ENCODE measurements at regions not wholly inside any gene's neighbourhood (a gene's known extent, or its start where the extent isn't known, plus 50 kb on each side); places are given as distances from the start of the nearest gene placed in this dataset.

- Histone ChIP-seq H3K36me3 (replicated peaks; ENCODE audit: control insufficient read depth, insufficient read depth, low read length) (no peaks in the 10 kb centered on the region), H3K4me3 (ENCODE audit: insufficient read depth, low read depth, low read length) (no peak overlapping the region), H3K27me3 (ENCODE audit: control insufficient read depth, insufficient read depth, low read length) (no peaks in the 10 kb centered on the region)
- DNase-seq: no peak
Observed at GRCh38 chr2:226660526-226660925, 139.1 kb downstream of the IRS1 start.

GRCh38 chr2:226660124-226660523, 139.5 kb downstream of the IRS1 start:
- H3K4me3 ChIP-seq (ENCODE audit: insufficient read depth, low read depth, low read length): no peak overlapping the region
- no peaks in the 10 kb centered on the region for H3K36me3 ChIP-seq (replicated peaks; ENCODE audit: control insufficient read depth, insufficient read depth, low read length)
- DNase-seq: no peak
- H3K27me3 ChIP-seq (ENCODE audit: control insufficient read depth, insufficient read depth, low read length): no peaks in the 10 kb centered on the region

- H3K4me3 ChIP-seq (ENCODE audit: insufficient read depth, low read depth, low read length): no peak overlapping the region
- no peak for DNase-seq
- no peaks in the 10 kb centered on the region for H3K27me3 ChIP-seq (ENCODE audit: control insufficient read depth, insufficient read depth, low read length)
- H3K36me3 ChIP-seq (replicated peaks; ENCODE audit: control insufficient read depth, insufficient read depth, low read length): no peaks in the 10 kb centered on the region
Observed at GRCh38 chr2:226659410-226659809, 140.2 kb downstream of the IRS1 start.

- H3K27me3 ChIP-seq (ENCODE audit: control insufficient read depth, insufficient read depth, low read length): no peaks in the 10 kb centered on the region
- DNase-seq: no peak
- H3K4me3 ChIP-seq (ENCODE audit: insufficient read depth, low read depth, low read length): no peak overlapping the region
- no peaks in the 10 kb centered on the region for H3K36me3 ChIP-seq (replicated peaks; ENCODE audit: control insufficient read depth, insufficient read depth, low read length)
Observed at GRCh38 chr2:226658555-226658954, 141.1 kb downstream of the IRS1 start.

GRCh38 chr2:226657340-226658053, 142.1 kb downstream of the IRS1 start:
- Histone ChIP-seq H3K4me3 (ENCODE audit: insufficient read depth, low read depth, low read length) (no peak overlapping the region), H3K36me3 (replicated peaks; ENCODE audit: control insufficient read depth, insufficient read depth, low read length) (no peaks in the 10 kb centered on the region), H3K27me3 (ENCODE audit: control insufficient read depth, insufficient read depth, low read length) (no peaks in the 10 kb centered on the region)
- DNase-seq: no peak

GRCh38 chr2:226656367-226656766, 143.3 kb downstream of the IRS1 start:
- DNase-seq: no peak
- no peaks in the 10 kb centered on the region for H3K36me3 ChIP-seq (replicated peaks; ENCODE audit: control insufficient read depth, insufficient read depth, low read length)
- H3K27me3 ChIP-seq (ENCODE audit: control insufficient read depth, insufficient read depth, low read length): no peaks in the 10 kb centered on the region
- no peak overlapping the region for H3K4me3 ChIP-seq (ENCODE audit: insufficient read depth, low read depth, low read length)

GRCh38 chr2:226655871-226656270, 143.7 kb downstream of the IRS1 start:
- no peaks in the 10 kb centered on the region for H3K36me3 ChIP-seq (replicated peaks; ENCODE audit: control insufficient read depth, insufficient read depth, low read length)
- H3K27me3 ChIP-seq (ENCODE audit: control insufficient read depth, insufficient read depth, low read length): no peaks in the 10 kb centered on the region
- no peak for DNase-seq
- no peak overlapping the region for H3K4me3 ChIP-seq (ENCODE audit: insufficient read depth, low read depth, low read length)

- H3K36me3 ChIP-seq (replicated peaks; ENCODE audit: control insufficient read depth, insufficient read depth, low read length): no peaks in the 10 kb centered on the region
- H3K27me3 ChIP-seq (ENCODE audit: control insufficient read depth, insufficient read depth, low read length): no peaks in the 10 kb centered on the region
- no peak for DNase-seq
- no peak overlapping the region for H3K4me3 ChIP-seq (ENCODE audit: insufficient read depth, low read depth, low read length)
Observed at GRCh38 chr2:226652983-226653765, 146.4 kb downstream of the IRS1 start.

GRCh38 chr2:226652369-226652768, 147.3 kb downstream of the IRS1 start:
- no peaks in the 10 kb centered on the region for H3K36me3 ChIP-seq (replicated peaks; ENCODE audit: control insufficient read depth, insufficient read depth, low read length)
- no peaks in the 10 kb centered on the region for H3K27me3 ChIP-seq (ENCODE audit: control insufficient read depth, insufficient read depth, low read length)
- no peak overlapping the region for H3K4me3 ChIP-seq (ENCODE audit: insufficient read depth, low read depth, low read length)
- DNase-seq: no peak

GRCh38 chr2:226649871-226650660, 149.6 kb downstream of the IRS1 start:
- Histone ChIP-seq H3K4me3 (ENCODE audit: insufficient read depth, low read depth, low read length) (no peak overlapping the region), H3K27me3 (ENCODE audit: control insufficient read depth, insufficient read depth, low read length) (no peaks in the 10 kb centered on the region), H3K36me3 (replicated peaks; ENCODE audit: control insufficient read depth, insufficient read depth, low read length) (no peaks in the 10 kb centered on the region)
- peak; percentile 65 for DNase-seq

GRCh38 chr2:226649201-226649600, 150.4 kb downstream of the IRS1 start:
- no peak for DNase-seq
- H3K36me3 ChIP-seq (replicated peaks; ENCODE audit: control insufficient read depth, insufficient read depth, low read length): no peaks in the 10 kb centered on the region
- no peak overlapping the region for H3K4me3 ChIP-seq (ENCODE audit: insufficient read depth, low read depth, low read length)
- no peaks in the 10 kb centered on the region for H3K27me3 ChIP-seq (ENCODE audit: control insufficient read depth, insufficient read depth, low read length)

- DNase-seq: no peak
- no peaks in the 10 kb centered on the region for H3K27me3 ChIP-seq (ENCODE audit: control insufficient read depth, insufficient read depth, low read length)
- H3K36me3 ChIP-seq (replicated peaks; ENCODE audit: control insufficient read depth, insufficient read depth, low read length): no peaks in the 10 kb centered on the region
- no peak overlapping the region for H3K4me3 ChIP-seq (ENCODE audit: insufficient read depth, low read depth, low read length)
Observed at GRCh38 chr2:226647621-226648518, 151.8 kb downstream of the IRS1 start.

GRCh38 chr2:226644399-226644865, 155.2 kb downstream of the IRS1 start:
- no peak for DNase-seq
- H3K27me3 ChIP-seq (ENCODE audit: control insufficient read depth, insufficient read depth, low read length): no peaks in the 10 kb centered on the region
- no peak overlapping the region for H3K4me3 ChIP-seq (ENCODE audit: insufficient read depth, low read depth, low read length)
- no peaks in the 10 kb centered on the region for H3K36me3 ChIP-seq (replicated peaks; ENCODE audit: control insufficient read depth, insufficient read depth, low read length)

- Histone ChIP-seq H3K27me3 (ENCODE audit: control insufficient read depth, insufficient read depth, low read length) (no peaks in the 10 kb centered on the region), H3K4me3 (ENCODE audit: insufficient read depth, low read depth, low read length) (no peak overlapping the region), H3K36me3 (replicated peaks; ENCODE audit: control insufficient read depth, insufficient read depth, low read length) (no peaks in the 10 kb centered on the region)
- no peak for DNase-seq
Observed at GRCh38 chr2:226643946-226644282, 155.7 kb downstream of the IRS1 start.
